ENCODE measurements at regions not wholly inside any gene's neighbourhood (a gene's known extent, or its start where the extent isn't known, plus 50 kb on each side); places are given as distances from the start of the nearest gene placed in this dataset.
"Not testable (repeated sequence)": the region's sequence is repeated elsewhere in the genome, so short reads cannot be mapped to it uniquely, and the experiment has no call there.

DNA sequence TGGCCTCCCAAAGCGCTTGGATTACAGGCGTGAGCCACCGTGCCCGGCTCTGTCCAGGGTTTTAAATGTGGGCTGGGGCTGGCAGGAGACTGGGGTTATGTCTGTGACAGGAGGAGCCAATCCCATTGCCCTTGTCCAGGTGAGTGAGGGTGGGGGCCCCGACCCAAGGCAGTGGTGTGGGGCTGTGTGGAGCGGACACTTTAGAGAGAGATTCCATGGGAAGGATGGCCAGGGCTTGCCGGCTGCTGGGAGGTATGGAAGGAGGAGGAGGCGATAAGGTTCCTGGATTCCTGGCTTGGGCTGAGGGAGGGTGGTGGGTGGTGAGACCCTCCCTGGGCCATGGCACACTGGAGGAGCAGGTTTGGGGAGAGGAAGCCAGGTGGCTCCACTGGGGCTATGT, 104.9 kb downstream of the ZNF267 start:
- not testable (repeated sequence) for TF ChIP-seq MYC (IDR thresholded peaks at IDR 0.05; ENCODE audit: low read depth, low read length); POLR2A (IDR thresholded peaks at IDR 0.05; ENCODE audit: extremely low read depth, insufficient read length)
- TF ChIP-seq, protein P1, sequence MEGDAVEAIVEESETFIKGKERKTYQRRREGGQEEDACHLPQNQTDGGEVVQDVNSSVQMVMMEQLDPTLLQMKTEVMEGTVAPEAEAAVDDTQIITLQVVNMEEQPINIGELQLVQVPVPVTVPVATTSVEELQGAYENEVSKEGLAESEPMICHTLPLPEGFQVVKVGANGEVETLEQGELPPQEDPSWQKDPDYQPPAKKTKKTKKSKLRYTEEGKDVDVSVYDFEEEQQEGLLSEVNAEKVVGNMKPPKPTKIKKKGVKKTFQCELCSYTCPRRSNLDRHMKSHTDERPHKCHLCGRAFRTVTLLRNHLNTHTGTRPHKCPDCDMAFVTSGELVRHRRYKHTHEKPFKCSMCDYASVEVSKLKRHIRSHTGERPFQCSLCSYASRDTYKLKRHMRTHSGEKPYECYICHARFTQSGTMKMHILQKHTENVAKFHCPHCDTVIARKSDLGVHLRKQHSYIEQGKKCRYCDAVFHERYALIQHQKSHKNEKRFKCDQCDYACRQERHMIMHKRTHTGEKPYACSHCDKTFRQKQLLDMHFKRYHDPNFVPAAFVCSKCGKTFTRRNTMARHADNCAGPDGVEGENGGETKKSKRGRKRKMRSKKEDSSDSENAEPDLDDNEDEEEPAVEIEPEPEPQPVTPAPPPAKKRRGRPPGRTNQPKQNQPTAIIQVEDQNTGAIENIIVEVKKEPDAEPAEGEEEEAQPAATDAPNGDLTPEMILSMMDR (IDR thresholded peaks at IDR 0.05; ENCODE audit: low read depth, low read length) = not testable (repeated sequence)
- TF ChIP-seq, protein P2, sequence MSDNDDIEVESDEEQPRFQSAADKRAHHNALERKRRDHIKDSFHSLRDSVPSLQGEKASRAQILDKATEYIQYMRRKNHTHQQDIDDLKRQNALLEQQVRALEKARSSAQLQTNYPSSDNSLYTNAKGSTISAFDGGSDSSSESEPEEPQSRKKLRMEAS (IDR thresholded peaks at IDR 0.05; ENCODE audit: low read depth, low read length) = not testable (repeated sequence)
